WTC11 (cell line): ENCODE measurements at regions not wholly inside any gene's neighbourhood (a gene's known extent, or its start where the extent isn't known, plus 50 kb on each side); places are given as distances from the start of the nearest gene placed in this dataset.

Experiments used
- ATAC-seq: fragments of 200-7000 bp; cut with Tn5 transposase; 2 replicates; pipeline ENCODE4 v1.10.0; 2021; ENCODE audit warnings: mild to moderate bottlenecking, moderate library complexity
- CTCF ChIA-PET: fragments of 300-600 bp; sonication (Branson Sonifier 250); formaldehyde crosslinking; loops from one replicate; lab custom pipeline; 2021; ENCODE audit warnings: antibody characterized with exemption; lab: Charles Lee
- POLR2A ChIA-PET: fragments of 350-600 bp; sonication (Branson Sonifier 250); formaldehyde crosslinking; loops from one replicate; lab custom pipeline; 2021; ENCODE audit warnings: antibody characterized with exemption; lab: Charles Lee
- DNase-seq: peaks from one replicate; pipeline ENCODE4 v3.0.0; 2021; ENCODE audit warnings: low spot score
- H3K27ac Mint-ChIP-seq: 2 replicates; pipeline ENCODE4 v1.8.0; 2021; ENCODE audit warnings: mixed read lengths
- H3K27me3 Mint-ChIP-seq: 2 replicates; pipeline ENCODE4 v1.8.0; 2021; ENCODE audit warnings: low read depth, mild to moderate bottlenecking, moderate library complexity, mixed read lengths
- H3K36me3 Mint-ChIP-seq: 2 replicates; pipeline ENCODE4 v1.8.0; 2021; ENCODE audit warnings: mixed read lengths
- H3K4me1 Mint-ChIP-seq: 2 replicates; pipeline ENCODE4 v1.8.0; 2022; ENCODE audit warnings: mixed read lengths
- H3K4me3 Mint-ChIP-seq: 2 replicates; pipeline ENCODE4 v1.8.0; 2021; ENCODE audit warnings: mild to moderate bottlenecking, moderate library complexity, mixed read lengths
- H3K9me3 Mint-ChIP-seq: 2 replicates; pipeline ENCODE4 v1.8.0; 2021; ENCODE audit warnings: mixed read lengths
- CBFB ChIP-seq: sonication (generic); formaldehyde crosslinking; IDR thresholded peaks from 2 replicates; pipeline ENCODE4 v1.8.1; 2022; ENCODE audit warnings: mild to moderate bottlenecking, low read depth, missing genetic modification reagents
- CTCF ChIP-seq: fragments of 200-600 bp; IDR thresholded peaks from 2 replicates; pipeline ENCODE4 v1.8.0; 2022; ENCODE audit warnings: antibody characterized with exemption
- E2F4 ChIP-seq: sonication (generic); formaldehyde crosslinking; IDR thresholded peaks from 2 replicates; pipeline ENCODE4 v1.8.1; 2022; ENCODE audit warnings: low read depth, mild to moderate bottlenecking, moderate library complexity, missing genetic modification reagents, borderline replicate concordance
- FOXP1 ChIP-seq: sonication (generic); formaldehyde crosslinking; IDR thresholded peaks from 2 replicates; pipeline ENCODE4 v1.8.0; 2022; ENCODE audit warnings: missing genetic modification reagents, mild to moderate bottlenecking, moderate library complexity, borderline replicate concordance
- GRHL2 ChIP-seq: fragments of 250-450 bp; sonication (Bioruptor Pico); IDR thresholded peaks from 2 replicates; pipeline ENCODE4 v1.8.0; 2022; ENCODE audit warnings: mild to moderate bottlenecking, moderate library complexity; ENCODE audit not compliant: insufficient replicate concordance, severe bottlenecking
- IRF1 ChIP-seq: sonication (generic); formaldehyde crosslinking; IDR thresholded peaks from 2 replicates; pipeline ENCODE4 v1.8.0; 2023; ENCODE audit warnings: missing genetic modification reagents
- IRF2 ChIP-seq: sonication (generic); formaldehyde crosslinking; IDR thresholded peaks from 2 replicates; pipeline ENCODE4 v1.8.0; 2022; ENCODE audit warnings: low read depth, missing genetic modification reagents, borderline replicate concordance
- KAT7 ChIP-seq: sonication (generic); formaldehyde crosslinking; IDR thresholded peaks from 2 replicates; pipeline ENCODE4 v1.8.1; 2023; ENCODE audit warnings: missing genetic modification reagents, mild to moderate bottlenecking, borderline replicate concordance
- SMAD3 ChIP-seq: sonication (generic); formaldehyde crosslinking; IDR thresholded peaks from 2 replicates; pipeline ENCODE4 v1.8.0; 2022; ENCODE audit warnings: missing genetic modification reagents, mild to moderate bottlenecking, borderline replicate concordance
- ZBTB21 ChIP-seq: sonication (generic); formaldehyde crosslinking; IDR thresholded peaks from 2 replicates; pipeline ENCODE4 v1.8.1; 2023; ENCODE audit warnings: mild to moderate bottlenecking, missing genetic modification reagents, borderline replicate concordance
- ZNF121 ChIP-seq: sonication (generic); formaldehyde crosslinking; IDR thresholded peaks from 2 replicates; pipeline ENCODE4 v1.8.0; 2023; ENCODE audit warnings: missing genetic modification reagents
- ZNF219 ChIP-seq: sonication (generic); formaldehyde crosslinking; IDR thresholded peaks from 2 replicates; pipeline ENCODE4 v1.8.0; 2023; ENCODE audit warnings: missing genetic modification reagents, mild to moderate bottlenecking, borderline replicate concordance
- TF ChIP-seq, protein P1 (sequence below): fragments of 250-450 bp; sonication (Bioruptor Pico); conservative IDR thresholded peaks from 2 replicates; pipeline ENCODE4 v1.9.0; 2021; ENCODE audit warnings: mild to moderate bottlenecking
- TF ChIP-seq, protein P2 (sequence below): sonication (generic); formaldehyde crosslinking; IDR thresholded peaks from 2 replicates; pipeline ENCODE4 v1.8.1; 2023; ENCODE audit warnings: mild to moderate bottlenecking, missing genetic modification reagents

DNA sequence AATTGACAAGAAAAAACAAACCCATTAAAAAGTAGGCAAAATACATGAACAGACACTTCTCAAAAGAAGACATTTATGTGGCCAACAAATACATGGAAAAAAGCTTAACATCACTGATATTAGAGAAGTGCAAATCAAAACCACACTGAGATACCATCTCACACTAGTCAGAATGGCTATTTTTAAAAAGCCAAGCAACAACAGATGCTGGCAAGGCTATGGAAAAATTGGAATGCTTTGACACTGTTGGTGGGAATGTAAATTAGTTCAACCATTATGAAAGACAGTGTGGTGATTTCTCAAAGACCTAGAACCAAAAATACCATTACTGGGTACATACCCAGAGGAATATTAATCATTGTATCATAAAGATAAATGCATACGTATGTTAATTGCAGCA, 641.1 kb upstream of the B3GALT2 start:
- Mint-ChIP-seq H3K36me3 (peaks cover 18% of the 10 kb centered on the region), H3K9me3 (peaks cover 42% of the 10 kb centered on the region), H3K4me1 (no peaks in the 10 kb centered on the region), H3K27ac (no peak overlapping the region), H3K4me3 (no peak overlapping the region), H3K27me3 (no peaks in the 10 kb centered on the region; the same call in 1 of the 2 replicates)
- no peak for ATAC-seq
- ChIA-PET CTCF (no interaction called here), POLR2A (no interaction called here)
- TF ChIP-seq CBFB (no peak), GRHL2 (CRISPR knock-in tag) (no peak), IRF1 (CRISPR knock-in tag) (no peak), ZBTB21 (no peak), CTCF (no peak), ZNF121 (CRISPR knock-in tag) (no peak), IRF2 (CRISPR knock-in tag) (no peak)
- TF ChIP-seq, protein P1, sequence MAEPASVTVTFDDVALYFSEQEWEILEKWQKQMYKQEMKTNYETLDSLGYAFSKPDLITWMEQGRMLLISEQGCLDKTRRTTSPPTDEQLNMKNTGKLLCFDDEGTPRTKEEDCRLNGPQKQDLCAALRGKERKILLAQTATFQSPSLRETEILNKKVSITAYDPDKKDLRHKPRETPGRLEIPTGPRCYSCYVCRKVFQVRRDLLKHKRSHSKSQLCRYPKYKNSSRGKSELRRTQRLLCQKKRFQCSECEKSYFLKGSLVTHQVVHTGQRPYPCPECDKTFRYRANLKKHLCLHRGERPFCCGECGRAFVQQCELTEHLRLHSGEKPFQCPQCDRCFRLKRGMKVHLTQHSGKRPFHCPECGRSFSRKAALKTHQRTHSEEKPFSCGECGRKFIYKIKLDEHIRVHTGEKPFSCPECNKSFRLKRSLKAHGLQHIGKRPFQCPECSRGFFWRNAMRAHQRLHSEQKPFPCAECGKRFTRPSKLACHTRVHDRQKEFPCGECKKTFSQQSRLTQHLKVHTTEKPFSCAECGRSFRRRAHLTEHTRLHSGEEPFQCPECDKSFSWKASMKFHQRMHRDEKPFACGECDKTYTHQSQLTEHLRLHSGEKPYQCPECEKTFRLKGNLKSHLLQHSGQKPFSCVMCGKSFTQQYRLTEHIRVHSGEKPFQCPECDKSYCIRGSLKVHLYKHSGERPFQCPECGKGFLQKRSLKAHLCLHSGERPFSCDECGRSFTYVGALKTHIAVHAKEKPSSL: no peak
- DNase-seq: no peak

GRCh38 chr1:193819376-193819775, 633.0 kb upstream of the B3GALT2 start:
- Mint-ChIP-seq H3K9me3 (peaks cover 7% of the 10 kb centered on the region; the same call in 1 of the 2 replicates), H3K36me3 (no peaks in the 10 kb centered on the region), H3K4me3 (no peak overlapping the region), H3K27me3 (no peaks in the 10 kb centered on the region), H3K27ac (no peak overlapping the region), H3K4me1 (no peaks in the 10 kb centered on the region)
- POLR2A ChIA-PET: no interaction called here
- no peak for TF ChIP-seq ZNF219 (CRISPR knock-in tag)
- no peak for DNase-seq
- no peak for ATAC-seq
- CTCF ChIA-PET: no interaction called here

GRCh38 chr1:193807208-193807607, 620.8 kb upstream of the B3GALT2 start:
- no peak overlapping the region for H3K27ac Mint-ChIP-seq
- DNase-seq: no peak
- no peaks in the 10 kb centered on the region for H3K27me3 Mint-ChIP-seq
- CTCF ChIA-PET: no interaction called here
- TF ChIP-seq SMAD3 (CRISPR knock-in tag) (no peak), FOXP1 (CRISPR knock-in tag) (no peak), KAT7 (CRISPR knock-in tag) (no peak), E2F4 (CRISPR knock-in tag) (no peak)
- TF ChIP-seq, protein P2, sequence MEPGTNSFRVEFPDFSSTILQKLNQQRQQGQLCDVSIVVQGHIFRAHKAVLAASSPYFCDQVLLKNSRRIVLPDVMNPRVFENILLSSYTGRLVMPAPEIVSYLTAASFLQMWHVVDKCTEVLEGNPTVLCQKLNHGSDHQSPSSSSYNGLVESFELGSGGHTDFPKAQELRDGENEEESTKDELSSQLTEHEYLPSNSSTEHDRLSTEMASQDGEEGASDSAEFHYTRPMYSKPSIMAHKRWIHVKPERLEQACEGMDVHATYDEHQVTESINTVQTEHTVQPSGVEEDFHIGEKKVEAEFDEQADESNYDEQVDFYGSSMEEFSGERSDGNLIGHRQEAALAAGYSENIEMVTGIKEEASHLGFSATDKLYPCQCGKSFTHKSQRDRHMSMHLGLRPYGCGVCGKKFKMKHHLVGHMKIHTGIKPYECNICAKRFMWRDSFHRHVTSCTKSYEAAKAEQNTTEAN (CRISPR knock-in tag): no peak
- H3K4me1 Mint-ChIP-seq: no peaks in the 10 kb centered on the region
- POLR2A ChIA-PET: no interaction called here
- no peaks in the 10 kb centered on the region for H3K36me3 Mint-ChIP-seq
- no peak overlapping the region for H3K4me3 Mint-ChIP-seq
- H3K9me3 Mint-ChIP-seq: peaks cover 6% of the 10 kb centered on the region
- ATAC-seq: no peak
